SK-N-MC (cell line): ENCODE measurements at regions not wholly inside any gene's neighbourhood (a gene's known extent, or its start where the extent isn't known, plus 50 kb on each side); places are given as distances from the start of the nearest gene placed in this dataset.

Source experiments
- EZH2 ChIP-seq: fragments of 200-600 bp; sonication (generic); IDR thresholded peaks from one replicate; pipeline ENCODE4 v1.6.1; 2017; ENCODE audit warnings: antibody characterized with exemption
- FOXP2 ChIP-seq: optimal IDR thresholded peaks from 2 replicates; pipeline ENCODE3; 2011; ENCODE audit warnings: mild to moderate bottlenecking, moderate library complexity; ENCODE audit not compliant: insufficient read depth; ENCODE audit errors: extremely low read length, control extremely low read depth

DNA sequence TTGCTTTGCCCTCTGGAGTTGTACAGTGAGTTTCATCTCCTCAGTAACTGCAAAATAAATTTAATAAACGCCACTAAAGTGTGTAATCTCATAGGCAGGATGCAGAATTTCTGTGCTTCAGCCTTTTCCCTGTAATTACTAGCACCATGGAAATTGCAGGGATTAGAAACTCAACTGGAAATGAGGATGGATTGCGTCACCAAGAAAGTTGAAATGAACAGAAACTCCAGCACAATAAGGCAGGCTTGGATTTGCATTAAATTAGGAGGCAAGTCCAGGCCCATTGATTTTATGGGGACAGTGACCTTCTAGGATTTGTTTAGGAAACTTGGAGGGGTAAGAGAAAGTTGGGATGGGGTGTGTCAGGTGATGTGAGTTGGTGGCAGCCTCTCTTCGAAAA, 197.5 kb downstream of the PTPRU start:
- TF ChIP-seq EZH2 (no peak), FOXP2 (no peak)
